DMS53 (cell line): ENCODE measurements at regions not wholly inside any gene's neighbourhood (a gene's known extent, or its start where the extent isn't known, plus 50 kb on each side); places are given as distances from the start of the nearest gene placed in this dataset.

Experiments used
- DNase-seq: peaks from one replicate; lab custom pipeline; 2025; lab: John Stamatoyannopoulos, UW

DNA sequence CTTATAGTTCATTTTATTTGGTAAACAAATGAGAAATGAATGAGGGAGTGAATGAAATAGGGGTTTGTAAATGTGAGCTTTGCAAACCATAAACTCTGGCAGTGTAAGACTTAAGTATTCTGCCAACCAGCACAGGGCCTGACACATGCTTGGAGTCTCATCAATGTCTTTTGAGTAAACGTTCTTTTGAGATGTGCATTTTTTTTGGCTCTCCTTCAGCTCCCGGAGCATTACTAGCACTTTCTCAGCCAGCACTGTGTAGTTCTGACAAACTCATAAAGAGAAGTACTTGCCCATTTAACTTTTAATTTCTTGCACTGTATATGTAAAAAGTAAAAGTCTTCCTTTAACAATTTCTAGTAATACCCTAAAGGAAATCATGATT is 245.3 kb downstream of the HS3ST1 start:
- no peak for DNase-seq

- no peak for DNase-seq
These were observed 245.9 kb downstream of the HS3ST1 start for GRCh38 chr4:11182586-11183355.

- DNase-seq: no peak
These were observed 246.7 kb downstream of the HS3ST1 start for GRCh38 chr4:11182031-11182430.

DNA sequence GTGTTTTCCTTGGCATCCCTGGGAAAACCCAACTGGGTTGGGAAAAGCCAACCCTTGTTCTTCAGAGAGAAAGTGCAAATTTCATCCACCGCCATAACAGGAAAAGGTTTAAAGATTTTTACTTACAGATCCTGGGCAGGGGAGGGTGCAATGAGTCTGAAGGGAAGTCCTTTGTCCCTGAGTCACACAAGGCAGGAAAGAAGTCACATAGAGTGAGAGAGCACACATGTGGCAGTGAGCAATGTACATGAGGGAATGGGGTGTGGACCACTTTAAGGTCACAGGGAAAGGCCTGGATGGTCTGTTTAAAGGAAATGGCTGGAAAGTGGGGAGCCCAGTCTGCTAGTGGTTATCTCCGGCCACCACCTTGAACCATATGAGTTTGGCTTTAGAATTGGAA is 248.9 kb downstream of the HS3ST1 start:
- DNase-seq: no peak

- no peak for DNase-seq
These were observed 250.3 kb downstream of the HS3ST1 start for GRCh38 chr4:11178433-11178832.

DNA sequence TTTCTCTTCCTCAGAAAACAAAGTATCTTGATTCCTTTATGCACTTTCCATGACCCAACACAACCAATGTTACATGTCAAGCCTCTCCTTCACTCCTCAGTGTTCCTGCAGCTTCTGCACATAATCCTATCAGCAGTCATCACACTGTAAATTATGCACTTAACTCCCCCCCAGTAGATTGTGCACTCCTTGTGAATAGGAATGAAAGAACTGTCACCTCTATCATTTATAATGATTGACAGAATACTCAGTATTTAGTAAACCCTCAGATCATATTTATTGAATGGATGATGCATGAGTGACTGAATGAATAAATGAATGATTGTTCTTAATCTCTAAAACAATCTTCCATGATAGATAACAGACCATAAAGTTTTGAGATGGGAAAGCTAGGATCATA is 253.3 kb downstream of the HS3ST1 start:
- DNase-seq: no peak

GRCh38 chr4:11166606-11167005 is 262.1 kb downstream of the HS3ST1 start:
- no peak for DNase-seq

DNA sequence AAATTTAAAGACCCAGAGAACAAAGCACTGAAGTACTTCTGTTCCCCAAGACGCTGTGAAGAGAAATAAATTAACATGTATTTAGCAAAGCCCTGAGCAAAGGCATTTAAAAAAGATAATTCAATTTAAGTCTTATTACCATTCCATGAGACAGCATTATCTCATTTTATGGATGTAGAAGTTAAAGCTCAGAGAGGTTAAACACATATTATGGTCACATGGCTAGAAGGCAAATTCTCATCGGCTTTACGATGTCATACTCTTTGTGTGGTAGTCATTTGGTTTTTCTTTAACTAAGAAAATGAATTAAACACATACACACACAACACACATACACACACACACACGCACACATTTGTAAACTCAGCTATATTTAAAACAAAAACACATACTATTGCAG is 262.7 kb downstream of the HS3ST1 start:
- no peak for DNase-seq

- no peak for DNase-seq
These were observed 263.6 kb downstream of the HS3ST1 start for GRCh38 chr4:11165052-11165451.

GRCh38 chr4:11160288-11160687 is 268.4 kb downstream of the HS3ST1 start:
- DNase-seq: no peak

DNA sequence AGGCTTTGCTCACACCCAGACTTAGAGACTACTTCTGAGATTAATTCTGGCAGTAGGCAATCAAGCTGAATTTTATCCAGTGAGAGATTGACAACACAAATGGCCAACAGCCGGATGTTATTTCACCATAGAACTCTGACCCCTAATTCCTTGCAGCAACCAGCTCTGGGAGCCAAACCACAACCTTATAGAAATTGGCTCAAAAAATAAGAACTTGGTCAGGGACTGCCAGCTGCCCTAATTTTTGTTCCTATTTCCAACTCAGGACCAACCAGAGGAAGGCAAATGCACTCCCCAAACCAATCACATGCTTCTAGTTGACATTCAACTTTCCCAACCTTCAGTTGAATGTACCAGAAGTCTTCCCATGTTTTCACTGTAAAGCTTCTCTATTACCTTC is 269.7 kb downstream of the HS3ST1 start:
- no peak for DNase-seq

DNA sequence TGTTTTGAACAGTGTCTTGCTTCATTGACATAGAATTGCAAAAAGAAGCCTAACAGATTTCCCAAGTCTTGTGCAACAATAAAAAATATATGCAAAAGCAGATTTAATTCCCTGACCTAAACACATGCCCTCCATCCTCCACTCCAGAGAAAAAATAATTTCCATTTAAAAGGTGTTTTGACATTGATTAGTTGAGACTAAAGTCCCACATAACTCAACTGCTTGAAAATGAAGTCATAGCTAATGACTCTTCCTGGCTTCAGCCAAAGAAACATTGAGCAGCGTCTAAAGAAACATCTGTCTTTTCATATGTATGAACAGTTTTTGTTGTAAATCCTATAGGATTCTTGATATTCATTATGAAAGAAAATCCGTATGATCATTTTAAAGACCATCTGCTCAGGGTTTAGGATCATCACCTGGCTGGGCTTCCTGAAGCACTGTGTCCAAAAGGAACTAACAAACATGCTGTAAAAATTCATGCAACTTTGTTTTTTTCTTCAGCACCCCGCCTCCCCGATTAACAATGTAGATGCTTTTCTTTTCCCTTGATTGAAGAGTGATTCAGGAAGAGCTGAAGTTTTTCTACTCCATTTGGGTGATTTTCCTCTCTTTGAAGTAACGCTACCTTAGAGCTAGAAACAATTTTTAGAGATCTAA is 273.4 kb downstream of the HS3ST1 start:
- DNase-seq: no peak

DNA sequence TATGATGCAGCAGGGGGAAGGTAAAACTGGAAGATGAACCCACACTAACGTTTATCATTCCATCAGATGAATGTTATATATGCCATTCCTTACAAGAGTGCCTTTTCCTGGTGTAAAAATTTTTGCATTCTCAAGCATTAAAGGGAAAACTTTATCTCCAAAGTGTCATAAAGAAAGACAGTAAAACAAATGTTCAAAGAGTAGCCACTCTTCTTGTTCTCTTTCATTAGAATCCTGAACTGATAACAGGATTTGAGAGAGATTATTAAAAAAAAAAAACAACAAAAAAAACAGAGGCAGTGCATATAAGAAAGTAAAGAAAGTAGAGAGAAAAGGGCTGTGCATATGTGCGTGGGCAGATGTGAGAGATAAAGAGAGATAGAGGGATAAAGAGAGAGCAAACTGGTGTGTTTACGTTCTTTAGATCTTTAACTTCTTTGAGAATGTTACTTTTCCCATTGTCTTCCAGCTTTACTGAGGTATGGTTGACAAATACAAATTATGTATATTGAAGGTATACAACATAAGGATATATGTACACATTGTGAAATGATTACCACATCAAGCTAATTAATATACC is 275.4 kb downstream of the HS3ST1 start:
- no peak for DNase-seq

DNA sequence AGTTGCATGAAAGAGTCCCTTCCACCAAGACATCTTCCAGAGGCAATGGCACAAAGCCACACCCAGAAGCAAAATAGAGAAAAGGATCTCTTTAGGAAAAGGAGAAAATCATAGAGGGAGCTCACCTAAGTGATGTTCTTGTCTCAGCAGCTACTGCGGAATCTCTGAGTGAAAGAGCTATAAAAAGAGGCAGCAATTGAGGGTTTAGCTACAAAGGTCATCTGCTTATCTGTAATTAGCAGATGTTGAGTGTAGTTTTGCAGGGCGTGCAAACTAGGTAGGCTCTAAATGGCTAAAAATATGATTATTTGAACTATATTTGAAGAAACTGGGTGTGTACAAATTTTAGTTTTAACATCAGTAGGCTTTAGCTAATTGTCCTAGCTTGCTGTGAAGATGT is 276.0 kb downstream of the HS3ST1 start:
- DNase-seq: no peak

DNA sequence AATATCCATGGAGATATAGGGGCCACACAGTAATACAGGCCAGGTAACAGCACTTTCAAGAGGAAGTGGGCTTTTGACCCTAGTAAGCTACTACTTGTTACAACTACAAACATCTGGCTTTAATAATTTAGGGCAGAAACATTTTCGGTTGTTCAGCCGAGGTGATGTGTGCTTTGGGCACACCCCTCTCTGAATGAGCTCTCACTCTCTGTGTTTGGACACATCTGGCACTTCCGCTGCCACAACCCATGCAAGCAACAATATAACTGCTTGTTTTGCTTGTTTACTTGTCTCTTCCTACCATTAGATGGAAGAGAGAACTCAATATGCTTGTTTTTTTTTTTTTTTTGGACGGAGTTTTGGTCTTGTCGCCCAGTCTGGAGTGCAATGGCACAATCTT is 277.2 kb downstream of the HS3ST1 start:
- peak; percentile 33 for DNase-seq

- DNase-seq: peak; percentile 8
These were observed 279.0 kb downstream of the HS3ST1 start for GRCh38 chr4:11149612-11150259.

GRCh38 chr4:11139871-11140270 is 288.8 kb downstream of the HS3ST1 start:
- DNase-seq: no peak

DNA sequence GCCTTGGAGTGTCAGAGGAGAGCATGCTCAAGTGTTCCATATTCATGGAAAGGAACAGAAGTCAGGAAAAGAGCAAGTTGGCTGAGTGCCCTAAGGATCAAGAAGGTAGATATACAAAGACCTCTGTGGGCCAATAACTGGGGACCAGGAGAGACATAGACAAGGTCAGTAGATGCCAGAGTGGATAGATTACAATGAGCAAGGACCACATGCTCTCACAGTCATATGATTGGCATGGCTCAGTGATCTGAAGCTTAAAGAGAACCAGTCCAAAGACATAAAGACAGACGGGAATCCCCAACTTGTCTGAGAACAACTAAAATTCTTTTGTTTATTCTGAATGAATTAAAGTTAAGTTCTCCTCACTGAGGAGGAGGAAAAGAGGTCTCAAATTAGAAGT is 289.7 kb downstream of the HS3ST1 start:
- DNase-seq: peak; percentile 12

GRCh38 chr4:11134705-11135104 is 294.0 kb downstream of the HS3ST1 start:
- DNase-seq: no peak

- DNase-seq: no peak
These were observed 294.8 kb downstream of the HS3ST1 start for GRCh38 chr4:11133868-11134267.

DNA sequence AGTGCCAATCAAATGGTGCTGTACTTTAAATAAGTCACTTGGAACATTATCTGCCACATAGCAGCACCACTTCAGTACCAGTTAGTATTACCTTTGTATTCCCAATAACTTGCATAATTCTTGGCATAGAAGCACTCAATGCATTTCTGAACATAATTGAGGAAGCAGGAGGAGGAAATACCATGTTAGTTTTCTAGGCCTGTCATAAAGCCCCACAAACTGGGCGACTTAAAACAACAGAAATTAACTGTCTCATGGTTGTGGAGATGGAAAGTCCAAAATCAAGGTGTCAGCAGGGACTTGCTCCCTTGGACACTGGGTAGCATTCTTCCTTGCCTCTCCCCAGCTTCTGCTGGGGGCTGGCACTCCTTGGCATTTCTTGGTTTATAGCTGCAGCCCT is 296.2 kb downstream of the HS3ST1 start:
- no peak for DNase-seq

GRCh38 chr4:11131491-11131890 is 297.2 kb downstream of the HS3ST1 start:
- DNase-seq: no peak
